BE2C (cell line): ENCODE measurements at regions not wholly inside any gene's neighbourhood (a gene's known extent, or its start where the extent isn't known, plus 50 kb on each side); places are given as distances from the start of the nearest gene placed in this dataset.

Experiments used
- DNase-seq: peaks from one replicate; pipeline ENCODE4 v3.0.0-alpha.2; 2020
- H3K27me3 ChIP-seq: fragments of 250-450 bp; sonication (Bioruptor Pico); 2 replicates; pipeline ENCODE4 v1.5.1; 2020; ENCODE audit warnings: mild to moderate bottlenecking
- H3K36me3 ChIP-seq: fragments of 250-450 bp; sonication (Bioruptor Pico); 2 replicates; pipeline ENCODE4 v1.5.1; 2020; ENCODE audit warnings: mild to moderate bottlenecking
- H3K4me1 ChIP-seq: fragments of 250-450 bp; sonication (Bioruptor Pico); 2 replicates; pipeline ENCODE4 v1.5.1; 2020
- H3K4me3 ChIP-seq: 2 replicates; pipeline ENCODE4 v1.5.1; 2011; ENCODE audit warnings: low read depth, low read length
- H3K9me3 ChIP-seq: fragments of 250-450 bp; sonication (Bioruptor Pico); 2 replicates; pipeline ENCODE4 v1.5.1; 2020
- CTCF ChIP-seq: IDR thresholded peaks from 2 replicates; pipeline ENCODE4 v1.5.1; 2012; ENCODE audit warnings: mild to moderate bottlenecking, low read depth, low read length

GRCh38 chr2:6580982-6581381 lies 284.7 kb downstream of the CMPK2 start:
- no peak for TF ChIP-seq CTCF
- H3K27me3 ChIP-seq, result no peaks in the 10 kb centered on the region
- no peak overlapping the region for H3K4me3 ChIP-seq
- no peaks in the 10 kb centered on the region for H3K36me3 ChIP-seq
- H3K4me1 ChIP-seq, result no peaks in the 10 kb centered on the region
- no peaks in the 10 kb centered on the region for H3K9me3 ChIP-seq
- no peak for DNase-seq

GRCh38 chr2:6589150-6589549 lies 276.6 kb downstream of the CMPK2 start:
- Histone ChIP-seq H3K4me1 (no peaks in the 10 kb centered on the region), H3K9me3 (no peaks in the 10 kb centered on the region), H3K4me3 (no peak overlapping the region), H3K36me3 (no peaks in the 10 kb centered on the region), H3K27me3 (no peaks in the 10 kb centered on the region)
- no peak for DNase-seq
- TF ChIP-seq CTCF, result no peak

GRCh38 chr2:6590442-6590841 lies 275.3 kb downstream of the CMPK2 start:
- H3K36me3 ChIP-seq, result no peaks in the 10 kb centered on the region
- TF ChIP-seq CTCF, result no peak
- DNase-seq, result no peak
- H3K4me3 ChIP-seq, result no peak overlapping the region
- H3K9me3 ChIP-seq, result no peaks in the 10 kb centered on the region
- H3K4me1 ChIP-seq, result no peaks in the 10 kb centered on the region
- H3K27me3 ChIP-seq, result no peaks in the 10 kb centered on the region

- Histone ChIP-seq H3K9me3 (no peaks in the 10 kb centered on the region), H3K4me1 (no peaks in the 10 kb centered on the region), H3K27me3 (peaks cover 2% of the 10 kb centered on the region; the same call in 1 of the 2 replicates), H3K36me3 (no peaks in the 10 kb centered on the region), H3K4me3 (no peak overlapping the region)
- no peak for TF ChIP-seq CTCF
- no peak for DNase-seq
Observed at GRCh38 chr2:6602471-6602870, 263.2 kb downstream of the CMPK2 start.

- no peak for DNase-seq
- Histone ChIP-seq H3K9me3 (no peaks in the 10 kb centered on the region), H3K4me3 (no peak overlapping the region), H3K4me1 (no peaks in the 10 kb centered on the region), H3K27me3 (peaks cover 6% of the 10 kb centered on the region), H3K36me3 (no peaks in the 10 kb centered on the region)
- no peak for TF ChIP-seq CTCF
Observed at GRCh38 chr2:6605836-6606505, 259.7 kb downstream of the CMPK2 start.

- no peak for DNase-seq
- Histone ChIP-seq H3K36me3 (no peaks in the 10 kb centered on the region), H3K27me3 (no peaks in the 10 kb centered on the region), H3K4me1 (no peaks in the 10 kb centered on the region), H3K4me3 (no peak overlapping the region), H3K9me3 (no peaks in the 10 kb centered on the region)
- no peak for TF ChIP-seq CTCF
Observed at GRCh38 chr2:6617794-6618193, 247.9 kb downstream of the CMPK2 start.
